OCI-M2 (cell line): ENCODE measurements at regions not wholly inside any gene's neighbourhood (a gene's known extent, or its start where the extent isn't known, plus 50 kb on each side); places are given as distances from the start of the nearest gene placed in this dataset.
"Not testable (repeated sequence)": the region's sequence is repeated elsewhere in the genome, so short reads cannot be mapped to it uniquely, and the experiment has no call there.

Experiments
- DNase-seq: peaks from one replicate; lab custom pipeline; 2025; ENCODE audit not compliant: unreplicated experiment; lab: John Stamatoyannopoulos, UW

- DNase-seq: no peak
These were observed 51.9 kb upstream of the NMUR2 start for GRCh38 chr5:152456815-152457443.

GRCh38 chr5:152462021-152462721 lies 57.1 kb upstream of the NMUR2 start:
- no peak for DNase-seq

DNA sequence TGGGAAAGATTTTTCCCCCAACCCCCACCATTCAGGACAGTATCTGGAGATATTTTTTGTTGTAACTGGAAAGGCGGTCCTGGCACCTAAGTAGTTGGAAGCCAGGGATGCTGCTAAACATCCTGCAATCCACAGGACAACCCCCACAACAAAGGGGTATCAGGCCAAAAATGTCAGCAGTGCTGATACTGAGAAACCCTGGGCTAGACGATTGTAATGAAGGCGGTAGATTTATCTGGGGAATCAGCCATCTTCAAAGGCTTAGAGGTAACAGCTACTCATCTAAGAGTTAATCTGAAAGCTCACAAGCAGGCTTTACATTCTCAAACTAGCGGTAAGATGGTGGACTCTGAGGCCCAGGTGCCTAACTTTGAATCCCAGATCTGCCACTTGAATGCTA lies 59.0 kb upstream of the NMUR2 start:
- DNase-seq: no peak

- no peak for DNase-seq
These were observed 60.1 kb upstream of the NMUR2 start for GRCh38 chr5:152465140-152465539.

DNA sequence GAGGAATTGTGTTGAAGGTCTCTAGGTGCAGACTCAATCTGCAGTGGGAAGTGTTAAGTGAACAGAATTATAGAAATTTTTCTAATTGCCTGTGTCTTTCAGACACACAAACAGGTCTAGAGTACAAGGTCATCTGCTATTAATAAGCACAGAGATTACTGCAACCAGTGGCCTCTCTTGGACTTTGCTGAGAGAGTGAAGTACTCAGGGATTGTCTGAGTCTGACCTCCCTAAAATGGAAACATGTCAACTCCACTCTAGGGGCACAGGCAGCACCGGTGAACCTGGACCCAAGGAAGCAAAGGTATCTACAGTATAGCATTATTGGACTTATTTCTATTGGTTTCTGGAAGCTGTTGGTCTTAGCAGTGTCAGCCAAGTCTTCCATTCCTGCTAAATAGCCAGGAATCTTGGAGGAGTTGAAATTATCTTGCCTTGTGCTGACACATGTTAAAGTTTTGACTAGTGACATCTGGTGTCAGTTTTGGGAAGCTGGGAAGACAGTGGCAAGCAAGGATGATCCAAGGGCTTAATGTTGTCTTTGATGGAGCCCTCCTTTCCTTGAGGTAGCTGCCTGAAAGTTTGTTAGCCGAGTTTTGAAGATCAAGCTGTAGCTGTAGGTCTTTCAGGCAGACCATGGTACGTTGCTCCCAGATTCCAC lies 61.1 kb upstream of the NMUR2 start:
- no peak for DNase-seq

- DNase-seq: no peak
These were observed 65.1 kb upstream of the NMUR2 start for GRCh38 chr5:152470167-152470566.

DNA sequence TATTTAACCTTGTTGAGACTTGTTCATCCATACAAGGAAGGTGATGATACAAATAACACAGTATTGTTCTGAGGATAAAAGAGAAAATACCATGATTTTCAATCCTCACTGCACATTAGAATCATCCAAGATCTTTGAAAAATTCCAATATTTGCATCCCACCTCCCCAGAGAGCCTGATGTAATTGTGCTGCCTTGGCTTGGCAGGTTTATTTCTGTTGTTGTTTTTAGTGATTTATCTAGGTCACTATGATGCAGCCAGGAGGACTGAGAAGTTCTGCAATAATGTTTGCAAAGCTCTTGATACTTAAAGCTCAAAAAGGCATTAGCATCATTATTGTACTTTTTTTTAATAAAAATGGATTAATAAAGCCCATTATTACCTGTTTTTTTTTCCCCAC lies 67.0 kb upstream of the NMUR2 start:
- DNase-seq: no peak

- no peak for DNase-seq
These were observed 69.9 kb upstream of the NMUR2 start for GRCh38 chr5:152474961-152475360.

DNA sequence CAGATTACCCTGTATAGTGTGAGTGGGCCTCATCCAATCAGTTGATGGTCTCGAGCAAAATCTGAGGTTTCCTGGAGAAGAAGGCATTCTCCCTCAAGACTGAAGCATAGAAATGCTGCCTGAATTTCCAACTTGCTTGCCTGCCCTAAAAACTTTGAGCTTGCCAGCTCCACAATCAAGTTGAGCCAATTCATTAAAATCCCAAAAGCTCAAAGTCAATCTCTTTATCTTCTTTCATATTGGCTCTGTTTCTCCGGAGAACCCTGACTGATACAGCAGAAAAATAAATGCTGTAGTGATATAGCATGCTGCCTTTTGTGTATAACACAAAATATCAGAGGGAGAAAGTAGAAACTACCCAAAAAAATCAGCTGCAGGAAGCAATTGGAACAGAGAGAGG lies 72.5 kb upstream of the NMUR2 start:
- no peak for DNase-seq

- DNase-seq: not testable (repeated sequence)
These were observed 74.8 kb upstream of the NMUR2 start for GRCh38 chr5:152479866-152480265.

DNA sequence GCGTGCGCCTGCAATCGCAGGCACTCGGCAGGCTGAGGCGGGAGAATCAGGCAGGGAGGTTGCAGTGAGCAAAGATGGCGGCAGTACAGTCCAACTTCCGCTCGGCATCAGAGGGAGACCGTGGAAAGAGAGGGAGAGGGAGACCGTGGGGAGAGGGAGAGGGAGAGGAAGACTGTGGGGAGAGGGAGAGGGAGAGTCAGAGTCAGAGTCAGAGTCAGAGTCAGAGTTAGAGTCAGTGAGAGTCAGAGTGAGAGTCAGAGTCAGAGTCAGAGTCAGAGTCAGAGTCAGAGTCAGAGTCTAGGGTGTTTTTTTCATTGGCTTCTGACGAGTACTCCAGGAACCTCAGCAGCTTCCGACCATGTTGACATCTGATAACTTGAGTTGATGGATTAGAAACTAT lies 75.6 kb upstream of the NMUR2 start:
- DNase-seq: not testable (repeated sequence)

- DNase-seq: no peak
These were observed 82.1 kb upstream of the NMUR2 start for GRCh38 chr5:152487130-152487529.

DNA sequence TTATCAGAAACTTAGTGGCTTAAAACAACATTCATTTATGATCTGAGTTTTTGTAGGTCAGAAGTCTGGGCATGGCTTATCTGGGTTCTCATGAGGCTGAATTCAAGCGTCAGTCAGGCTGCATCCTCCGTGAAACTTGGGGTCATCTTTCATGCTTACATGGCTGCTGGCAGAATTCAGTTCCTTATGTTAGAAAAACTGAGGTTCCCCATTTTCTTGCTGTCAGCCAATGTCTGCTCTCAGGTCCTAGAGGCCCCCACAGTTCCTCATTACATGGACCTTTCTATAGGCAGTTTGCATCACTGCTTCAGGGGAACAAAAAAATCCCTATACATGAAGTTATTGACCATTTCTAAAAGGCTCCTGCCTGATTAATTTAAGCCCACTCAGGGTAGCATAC lies 83.8 kb upstream of the NMUR2 start:
- no peak for DNase-seq

DNA sequence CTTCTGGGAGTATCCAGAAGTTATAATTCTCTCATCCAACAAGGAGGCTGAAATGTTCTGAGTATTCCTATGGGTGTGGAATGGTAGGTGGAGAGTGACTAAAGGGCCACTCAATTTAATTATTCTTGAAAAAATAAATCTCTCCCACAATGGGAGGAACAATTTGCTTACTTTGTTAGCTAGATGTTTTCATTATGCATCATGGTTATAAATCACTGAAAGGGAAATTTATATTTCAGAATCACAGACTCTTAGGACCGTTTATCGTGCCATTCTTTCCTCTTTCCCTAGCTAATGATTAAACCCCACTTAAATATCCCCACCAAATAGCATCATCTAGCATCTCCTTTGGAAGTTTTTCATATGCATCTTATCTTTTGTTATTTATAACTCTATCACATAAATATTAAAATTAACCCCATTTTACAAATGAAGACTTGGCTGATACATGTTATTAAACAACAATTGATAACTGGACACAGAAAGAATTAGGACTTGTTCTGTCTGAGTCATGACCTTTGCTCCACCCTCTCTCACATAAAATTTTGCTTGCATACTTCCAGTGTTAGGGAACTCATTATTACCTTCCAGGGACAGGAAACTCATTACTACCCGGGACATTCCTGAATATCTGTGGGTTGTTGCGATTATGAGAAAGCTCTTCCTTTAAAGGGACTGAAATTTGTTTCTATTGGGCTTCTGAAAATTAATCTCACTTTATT lies 94.9 kb upstream of the NMUR2 start:
- DNase-seq: no peak

DNA sequence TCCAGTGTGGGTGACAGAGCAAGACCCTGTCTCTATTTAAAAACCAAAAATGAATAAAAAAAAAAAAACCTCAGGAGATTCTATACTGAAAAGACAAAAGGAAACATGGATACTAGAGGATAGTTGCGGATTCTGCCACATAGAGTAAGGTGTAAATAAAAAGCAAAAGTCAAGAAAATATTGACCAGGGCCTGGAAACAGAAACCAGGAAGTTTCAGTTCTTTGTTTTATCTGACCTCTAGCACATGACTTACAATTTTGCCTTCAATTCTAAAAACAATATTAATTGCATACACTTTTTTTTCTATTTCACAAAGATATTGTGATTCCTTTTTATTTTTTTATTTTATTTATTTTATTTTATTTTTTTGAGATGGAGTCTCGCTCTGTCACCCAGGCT lies 96.2 kb upstream of the NMUR2 start:
- DNase-seq: no peak

GRCh38 chr5:152503206-152503605 lies 98.1 kb upstream of the NMUR2 start:
- DNase-seq: no peak

DNA sequence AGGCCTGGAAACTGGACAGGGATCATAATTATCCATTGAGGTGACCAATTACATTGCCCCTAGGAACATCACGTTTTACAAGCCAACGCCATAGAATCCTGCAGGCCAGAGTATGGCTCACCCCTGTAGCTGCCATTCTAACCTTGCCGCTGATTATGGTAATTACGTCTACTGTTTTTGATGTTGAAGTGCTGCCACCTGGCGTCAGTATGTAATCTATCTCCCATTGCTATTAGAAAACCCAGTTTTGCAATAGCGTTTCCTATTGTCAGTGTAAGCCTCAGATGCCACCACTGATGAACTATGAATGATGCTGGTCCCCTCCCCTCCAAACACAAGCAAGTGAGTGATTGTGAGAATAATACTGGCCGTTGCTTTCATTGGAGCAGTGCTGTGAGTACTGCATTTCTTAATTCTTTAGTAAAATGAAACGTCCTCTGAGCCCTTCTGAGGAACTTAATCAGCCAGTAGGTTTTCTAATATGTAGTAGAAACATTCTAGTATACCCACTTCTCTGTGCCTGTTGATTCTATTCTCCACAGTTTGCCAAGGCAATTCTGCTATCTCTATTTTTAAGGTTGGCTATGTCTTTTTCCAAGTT lies 100.5 kb upstream of the NMUR2 start:
- DNase-seq: no peak

- no peak for DNase-seq
These were observed 106.0 kb upstream of the NMUR2 start for GRCh38 chr5:152511120-152511519.

GRCh38 chr5:152511531-152512132 lies 106.6 kb upstream of the NMUR2 start:
- no peak for DNase-seq

- DNase-seq: no peak
These were observed 109.8 kb upstream of the NMUR2 start for GRCh38 chr5:152514827-152515397.

DNA sequence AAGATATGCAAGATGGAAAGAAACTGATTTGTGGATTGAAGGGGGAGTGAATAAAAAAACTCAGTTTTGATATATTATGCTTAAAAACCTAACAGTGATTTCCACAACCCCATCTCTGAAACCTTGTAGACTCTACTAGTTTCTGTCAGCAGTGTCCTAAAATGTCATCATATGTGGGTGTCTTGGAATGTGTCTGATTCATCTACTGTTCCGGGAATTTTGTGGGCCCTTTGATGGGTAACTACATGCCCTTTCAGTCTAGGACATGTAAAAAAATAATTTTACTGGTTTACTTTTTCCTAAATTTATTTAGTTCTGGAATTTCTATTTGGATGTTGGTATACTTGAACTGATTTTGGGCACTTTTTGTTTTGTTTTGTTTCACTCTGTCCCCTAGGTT lies 118.9 kb upstream of the NMUR2 start:
- DNase-seq: no peak
